T-cell (primary cell): ENCODE measurements at regions not wholly inside any gene's neighbourhood (a gene's known extent, or its start where the extent isn't known, plus 50 kb on each side); places are given as distances from the start of the nearest gene placed in this dataset.

Experiments
- ATAC-seq, 4 experiments: fragments of 200-7000 bp in 3 of 4; fragments of 150-1000 bp in 1 of 4; cut with Tn5 transposase; replicated peaks in 1 of 4; 1 replicate in 3 of 4; 2 replicates in 1 of 4; pipeline ENCODE4 v1.10.0; 2021; ENCODE audit warnings: moderate library complexity in 3 of 4, mild to moderate bottlenecking in 2 of 4, moderate number of reproducible peaks in 1 of 4
- CTCF ChIA-PET, 2 donors: fragments of 300-600 bp; sonication (Branson Sonifier 250); formaldehyde crosslinking; loops; one replicate each; lab custom pipeline; 2022; ENCODE audit warnings: antibody characterized with exemption in 2 of 2; lab: Charles Lee
- POLR2A ChIA-PET, 2 donors: fragments of 300-600 bp; sonication (Branson Sonifier 250); formaldehyde crosslinking; loops; one replicate each; lab custom pipeline; 2022; ENCODE audit warnings: antibody characterized with exemption in 2 of 2; lab: Charles Lee
- DNase-seq, 35 experiments: peaks; one replicate each; pipeline versions ENCODE4 v3.0.0 to v3.0.0-alpha.2; 2013 to 2023
- H3K27ac ChIP-seq: one replicate; pipeline ENCODE4 v1.5.1; 2013; ENCODE audit warnings: low read length
- H3K27me3 ChIP-seq, 2 experiments: replicated peaks in 1 of 2; 1 replicate in 1 of 2; 2 replicates in 1 of 2; pipeline versions ENCODE4 v1.6.1 to v1.7.0; 2013; ENCODE audit warnings: low read length in 1 of 2, mixed read lengths in 1 of 2; ENCODE audit not compliant: control insufficient read depth in 2 of 2, insufficient read depth in 2 of 2; ENCODE audit errors: extremely low read depth in 1 of 2
- H3K36me3 ChIP-seq, 2 donors: 1 replicate in 1 of 2; 2 replicates in 1 of 2; pipeline versions ENCODE4 v1.6.1 to v1.7.0; 2013; ENCODE audit warnings: low read length in 1 of 2; ENCODE audit not compliant: control insufficient read depth in 2 of 2, insufficient read depth in 1 of 2; ENCODE audit errors: extremely low read depth in 1 of 2
- H3K4me1 ChIP-seq, 2 experiments: 1 replicate in 1 of 2; 2 replicates in 1 of 2; pipeline versions ENCODE4 v1.6.1 to v1.7.0; 2013; ENCODE audit warnings: low read length in 2 of 2, mixed read lengths in 1 of 2; ENCODE audit not compliant: insufficient read depth in 2 of 2, control insufficient read depth in 1 of 2; ENCODE audit errors: extremely low read depth in 1 of 2
- H3K4me3 ChIP-seq, 2 donors: 1 replicate in 1 of 2; 2 replicates in 1 of 2; pipeline versions ENCODE4 v1.5.1 to v1.7.0; 2013; ENCODE audit warnings: mild to moderate bottlenecking in 2 of 2, low read length in 1 of 2, moderate library complexity in 1 of 2; ENCODE audit not compliant: control insufficient read depth in 1 of 2; ENCODE audit errors: extremely low read depth in 1 of 2
- H3K9me3 ChIP-seq: 2 replicates; pipeline ENCODE4 v1.7.0; 2013
- H3K27ac Mint-ChIP-seq, 2 donors: one replicate each; pipeline ENCODE4 v1.8.0; 2020 to 2021; ENCODE audit warnings: mild to moderate bottlenecking in 2 of 2, mixed read lengths in 2 of 2
- H3K27me3 Mint-ChIP-seq, 2 donors: one replicate each; pipeline ENCODE4 v1.8.0; 2021 to 2022; ENCODE audit warnings: mixed read lengths in 2 of 2
- H3K36me3 Mint-ChIP-seq: one replicate; pipeline ENCODE4 v1.8.0; 2021; ENCODE audit warnings: mixed read lengths
- H3K4me1 Mint-ChIP-seq, 3 donors: one replicate each; pipeline ENCODE4 v1.8.0; 2020 to 2022; ENCODE audit warnings: mixed read lengths in 3 of 3, mild to moderate bottlenecking in 1 of 3
- H3K4me3 Mint-ChIP-seq, 3 donors: one replicate each; pipeline ENCODE4 v1.8.0; 2020 to 2022; ENCODE audit warnings: mild to moderate bottlenecking in 3 of 3, mixed read lengths in 3 of 3, moderate library complexity in 3 of 3
- H3K9me3 Mint-ChIP-seq, 3 donors: one replicate each; pipeline ENCODE4 v1.8.0; 2020 to 2022; ENCODE audit warnings: mixed read lengths in 3 of 3
- WGBS: methylation state at CpG from one replicate; pipeline ENCODE4 v1.1.5; 2013; ENCODE audit warnings: missing lambda C conversion rate; ENCODE audit not compliant: insufficient coverage; 5-methylcytosine and 5-hydroxymethylcytosine counted together

GRCh38 chr14:76677534-76678145 lies 83.6 kb upstream of the VASH1 start:
- Mint-ChIP-seq H3K4me1 (no peaks in the 10 kb centered on the region), H3K27ac (no peak overlapping the region), H3K27me3 (peaks cover 22% of the 10 kb centered on the region in 2 donors), H3K9me3 (peaks cover 6 to 20% (median 12%) of the 10 kb centered on the region in 3 donors), H3K36me3 (no peaks in the 10 kb centered on the region), H3K4me3 (no peak overlapping the region)
- Histone ChIP-seq H3K27ac (no peak overlapping the region), H3K4me1 (no peaks in the 10 kb centered on the region), H3K27me3 (peaks cover 2 to 9% of the 10 kb centered on the region in 2 experiments), H3K4me3 (no peak overlapping the region), H3K9me3 (peaks cover 2% of the 10 kb centered on the region), H3K36me3 (no peaks in the 10 kb centered on the region)
- ATAC-seq (no peak), DNase-seq (no peak)
- 79% methylated on average over 2 of the region's 4 CpGs for WGBS
- CTCF ChIA-PET: no interaction called here
- POLR2A ChIA-PET: no interaction called here

- peaks cover 19 to 22% of the 10 kb centered on the region in 2 donors for H3K27me3 Mint-ChIP-seq
- Histone ChIP-seq H3K36me3 (no peaks in the 10 kb centered on the region), H3K27ac (no peak overlapping the region), H3K4me1 (no peaks in the 10 kb centered on the region), H3K4me3 (no peak overlapping the region), H3K27me3 (peaks cover 2 to 7% of the 10 kb centered on the region in 2 experiments), H3K9me3 (peaks cover 2% of the 10 kb centered on the region)
- no peak for DNase-seq
- POLR2A ChIA-PET: no interaction called here
- WGBS: 100% methylated on average over 2 of the region's 5 CpGs
- no peaks in the 10 kb centered on the region for H3K4me1 Mint-ChIP-seq
- CTCF ChIA-PET: no interaction called here
- H3K4me3 Mint-ChIP-seq: no peak overlapping the region
- H3K9me3 Mint-ChIP-seq: peaks cover 12 to 27% (median 15%) of the 10 kb centered on the region in 3 donors
- no peak overlapping the region for H3K27ac Mint-ChIP-seq
- no peaks in the 10 kb centered on the region for H3K36me3 Mint-ChIP-seq
- ATAC-seq: no peak
Measured at GRCh38 chr14:76678244-76678800, 82.9 kb upstream of the VASH1 start.

DNA sequence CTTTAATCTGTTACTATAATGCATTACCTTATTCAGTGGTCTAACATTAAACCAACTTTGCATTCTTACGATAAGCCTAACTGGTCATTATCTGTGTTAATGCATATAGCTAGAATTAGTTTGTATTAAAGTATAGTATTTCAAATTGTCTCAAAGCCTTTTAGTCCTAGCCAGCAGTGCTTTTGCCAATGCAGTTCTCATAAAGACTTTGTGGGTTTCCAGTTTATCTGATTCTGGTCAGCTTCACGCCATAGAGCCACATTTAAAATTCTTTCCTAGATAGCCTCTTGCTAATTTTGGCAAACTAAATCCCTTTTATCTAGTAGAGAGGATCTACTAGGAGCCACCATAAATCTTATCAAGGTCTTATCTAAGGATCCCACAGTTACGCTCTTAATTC lies 78.9 kb upstream of the VASH1 start:
- POLR2A ChIA-PET: no interaction called here
- no peak for DNase-seq
- ATAC-seq: no peak
- Mint-ChIP-seq H3K9me3 (peaks cover 12 to 37% (median 18%) of the 10 kb centered on the region in 3 donors), H3K27ac (no peak overlapping the region), H3K36me3 (no peaks in the 10 kb centered on the region), H3K27me3 (peaks cover 9 to 17% of the 10 kb centered on the region in 2 donors), H3K4me1 (no peaks in the 10 kb centered on the region), H3K4me3 (no peak overlapping the region)
- no peaks in the 10 kb centered on the region for H3K4me1 ChIP-seq
- no peak overlapping the region for H3K27ac ChIP-seq
- no peaks in the 10 kb centered on the region for H3K36me3 ChIP-seq
- H3K4me3 ChIP-seq: no peak overlapping the region
- peaks cover 2% of the 10 kb centered on the region for H3K9me3 ChIP-seq
- WGBS: no CpG with 5 or more reads among the region's 3 CpGs
- CTCF ChIA-PET: no interaction called here
- H3K27me3 ChIP-seq: no peaks in the 10 kb centered on the region

DNA sequence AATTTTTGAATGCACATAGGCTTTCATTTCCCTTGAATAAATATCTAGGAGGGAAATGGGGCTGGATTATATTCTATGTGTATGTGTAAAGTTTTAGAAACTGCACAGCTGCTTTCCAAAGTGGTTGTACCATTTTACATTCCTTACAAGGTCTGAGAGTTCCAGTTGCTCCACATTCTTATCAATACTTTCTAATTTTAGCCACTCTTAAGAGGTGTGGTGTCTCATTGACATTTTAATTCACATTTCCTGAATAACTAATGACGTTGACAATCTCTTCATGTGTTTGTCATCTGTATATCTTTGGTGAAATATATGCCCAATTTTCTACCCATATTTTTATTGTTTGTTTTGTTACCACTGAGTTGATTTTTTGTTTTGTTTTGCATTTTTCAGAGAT lies 74.6 kb upstream of the VASH1 start:
- no peak for DNase-seq
- H3K9me3 Mint-ChIP-seq: peaks cover 13 to 35% (median 19%) of the 10 kb centered on the region in 3 donors

DNA sequence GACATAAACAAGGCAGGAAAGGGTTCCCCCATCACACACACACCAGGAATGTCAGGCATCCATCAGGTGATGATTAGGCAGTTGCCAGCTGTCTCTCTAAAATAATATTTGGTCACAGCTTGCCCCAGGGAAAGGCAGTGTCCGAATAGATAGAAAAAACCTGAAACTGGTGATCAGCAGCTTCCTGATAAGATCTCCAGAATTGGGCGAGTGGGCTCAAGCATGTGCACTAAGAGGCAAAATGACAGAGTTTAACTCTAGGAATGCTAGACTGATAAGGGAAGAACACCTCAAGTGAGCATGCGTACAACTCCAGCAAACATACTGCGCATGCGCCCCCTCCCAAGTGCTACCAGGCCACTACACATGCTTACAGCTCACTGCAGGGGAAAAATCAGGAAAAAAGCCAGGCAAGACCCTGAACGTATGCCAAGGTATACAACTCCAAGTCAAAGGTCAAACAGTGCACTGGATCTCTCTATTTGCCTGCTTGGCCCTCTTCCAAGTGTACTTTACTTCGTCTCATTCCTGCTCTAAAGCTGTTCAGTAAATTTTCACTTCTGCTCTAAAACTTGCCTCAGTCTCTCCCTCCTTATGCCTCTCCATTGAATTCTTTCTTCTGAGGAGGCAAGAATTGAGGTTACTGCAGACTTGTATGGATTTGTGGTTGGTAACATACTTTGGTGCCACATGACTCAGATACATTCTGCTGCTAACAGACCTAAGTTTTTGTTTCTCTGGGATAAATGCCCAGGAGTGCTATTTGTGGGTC lies 73.5 kb upstream of the VASH1 start:
- Mint-ChIP-seq H3K27me3 (peaks cover 4 to 27% of the 10 kb centered on the region in 2 donors), H3K4me1 (no peaks in the 10 kb centered on the region), H3K36me3 (no peaks in the 10 kb centered on the region), H3K27ac (no peak overlapping the region), H3K9me3 (peaks cover 10 to 25% (median 15%) of the 10 kb centered on the region in 3 donors), H3K4me3 (no peak overlapping the region)
- no peaks in the 10 kb centered on the region for H3K4me1 ChIP-seq
- no peak overlapping the region for H3K4me3 ChIP-seq
- H3K27me3 ChIP-seq: peaks cover 0 to 13% of the 10 kb centered on the region in 2 experiments
- POLR2A ChIA-PET: no interaction called here
- ATAC-seq (no peak), DNase-seq (no peak)
- no peaks in the 10 kb centered on the region for H3K9me3 ChIP-seq
- no peak overlapping the region for H3K27ac ChIP-seq
- no peaks in the 10 kb centered on the region for H3K36me3 ChIP-seq
- WGBS: 81% methylated on average over 6 of the region's 7 CpGs
- CTCF ChIA-PET: no interaction called here

More for the DNA sequence above, 74.6 kb upstream of the VASH1 start:
- Mint-ChIP-seq H3K27me3 (peaks cover 4 to 24% of the 10 kb centered on the region in 2 donors), H3K4me1 (no peaks in the 10 kb centered on the region), H3K27ac (no peak overlapping the region), H3K36me3 (no peaks in the 10 kb centered on the region), H3K4me3 (no peak overlapping the region)
- Histone ChIP-seq H3K9me3 (peaks cover 1% of the 10 kb centered on the region), H3K4me1 (no peaks in the 10 kb centered on the region), H3K27ac (no peak overlapping the region), H3K4me3 (no peak overlapping the region), H3K36me3 (no peaks in the 10 kb centered on the region), H3K27me3 (peaks cover 0 to 13% of the 10 kb centered on the region in 2 experiments)
- ATAC-seq: no peak
- POLR2A ChIA-PET: no interaction called here
- CTCF ChIA-PET: no interaction called here
- WGBS: no CpG with 5 or more reads among the region's 1 CpG

DNA sequence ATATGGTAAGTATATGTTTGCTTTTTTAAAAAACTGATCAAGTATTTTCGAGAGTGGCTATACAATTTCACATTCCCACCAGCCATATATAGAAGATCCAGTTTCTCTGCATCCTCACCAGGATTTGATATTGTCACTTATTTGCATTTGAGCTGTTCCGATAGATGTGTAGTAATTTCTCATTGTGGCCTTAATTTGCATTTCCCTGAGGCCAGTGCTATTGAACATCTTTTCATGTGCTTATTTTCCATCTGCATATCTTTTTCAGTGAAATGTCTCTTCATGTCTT lies 72.9 kb upstream of the VASH1 start:
- no CpG with 5 or more reads among the region's 2 CpGs for WGBS
- ChIA-PET POLR2A (no interaction called here), CTCF (no interaction called here)
- ATAC-seq (no peak), DNase-seq (no peak)
- Mint-ChIP-seq H3K27me3 (peaks cover 4 to 27% of the 10 kb centered on the region in 2 donors), H3K27ac (no peak overlapping the region), H3K4me3 (no peak overlapping the region), H3K36me3 (no peaks in the 10 kb centered on the region), H3K9me3 (peaks cover 6 to 20% (median 14%) of the 10 kb centered on the region in 3 donors), H3K4me1 (no peaks in the 10 kb centered on the region)
- H3K27ac ChIP-seq: no peak overlapping the region
- H3K36me3 ChIP-seq: no peaks in the 10 kb centered on the region
- no peaks in the 10 kb centered on the region for H3K9me3 ChIP-seq
- H3K4me1 ChIP-seq: no peaks in the 10 kb centered on the region
- H3K27me3 ChIP-seq: peaks cover 0 to 13% of the 10 kb centered on the region in 2 experiments
- H3K4me3 ChIP-seq: no peak overlapping the region
